NCI-H2081 treated with DMSO at 0.1 percent for 48 hours (cell line): ENCODE measurements at regions not wholly inside any gene's neighbourhood (a gene's known extent, or its start where the extent isn't known, plus 50 kb on each side); places are given as distances from the start of the nearest gene placed in this dataset.
"Not testable (repeated sequence)": the region's sequence is repeated elsewhere in the genome, so short reads cannot be mapped to it uniquely, and the experiment has no call there.

ENCODE experiments used
- DNase-seq: peaks from one replicate; lab custom pipeline; 2025; lab: John Stamatoyannopoulos, UW

DNA sequence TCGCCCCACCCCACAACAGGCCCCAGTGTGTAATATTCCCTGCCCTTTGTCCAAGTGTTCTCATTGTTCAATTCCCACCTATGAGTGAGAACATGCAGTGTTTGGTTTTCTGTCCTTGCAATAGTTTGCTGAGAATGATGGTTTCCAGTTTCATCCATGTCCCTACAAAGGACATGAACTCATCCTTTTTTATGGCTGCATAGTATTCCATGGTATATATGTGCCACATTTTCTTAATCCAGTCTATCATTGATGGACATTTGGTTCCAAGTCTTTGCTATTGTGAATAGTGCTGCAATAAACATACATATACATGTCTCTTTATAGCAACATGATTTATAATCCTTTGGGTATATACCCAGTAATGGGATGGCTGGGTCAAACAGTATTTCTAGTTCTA is 132.7 kb downstream of the SNX10 start:
- not testable (repeated sequence) for DNase-seq

DNA sequence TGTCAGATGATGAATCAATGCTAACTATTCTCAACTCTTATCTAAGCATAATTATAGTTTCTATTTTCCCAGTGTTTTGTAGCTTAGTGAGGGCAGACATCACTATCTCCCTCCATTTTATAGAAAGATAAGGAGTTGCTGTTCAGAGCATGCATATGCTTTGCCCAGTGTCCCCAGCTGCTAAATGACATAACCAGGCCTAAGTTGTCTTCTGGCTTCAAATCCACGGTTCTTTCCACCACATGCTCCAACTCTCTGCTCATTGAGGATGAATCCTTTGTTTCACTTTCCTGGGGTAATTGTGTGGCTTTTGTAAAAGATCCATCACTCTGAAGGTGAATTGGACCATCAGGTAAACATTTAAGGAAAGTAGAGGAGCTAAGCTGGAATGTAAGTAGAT is 134.0 kb downstream of the SNX10 start:
- no peak for DNase-seq

DNA sequence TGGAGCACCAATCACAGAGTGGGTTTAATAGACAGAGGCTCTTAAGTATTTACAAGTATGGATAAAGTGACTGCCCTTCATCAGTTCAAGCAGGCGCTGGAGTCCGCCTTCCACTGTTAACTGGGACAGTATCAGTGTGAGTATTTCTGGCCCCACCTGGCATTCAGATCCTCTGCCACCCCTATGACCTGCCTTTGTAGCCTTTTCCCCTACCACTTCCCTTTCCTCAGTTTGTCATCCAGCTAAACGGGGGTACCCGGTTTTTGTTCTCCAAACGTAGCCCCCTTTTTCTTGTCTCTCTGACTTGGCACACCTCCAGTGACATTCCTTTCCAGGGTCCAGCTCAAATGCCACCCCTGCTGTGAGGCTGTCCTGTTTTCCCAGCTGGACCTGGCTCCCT is 134.4 kb downstream of the SNX10 start:
- DNase-seq, result no peak

DNA sequence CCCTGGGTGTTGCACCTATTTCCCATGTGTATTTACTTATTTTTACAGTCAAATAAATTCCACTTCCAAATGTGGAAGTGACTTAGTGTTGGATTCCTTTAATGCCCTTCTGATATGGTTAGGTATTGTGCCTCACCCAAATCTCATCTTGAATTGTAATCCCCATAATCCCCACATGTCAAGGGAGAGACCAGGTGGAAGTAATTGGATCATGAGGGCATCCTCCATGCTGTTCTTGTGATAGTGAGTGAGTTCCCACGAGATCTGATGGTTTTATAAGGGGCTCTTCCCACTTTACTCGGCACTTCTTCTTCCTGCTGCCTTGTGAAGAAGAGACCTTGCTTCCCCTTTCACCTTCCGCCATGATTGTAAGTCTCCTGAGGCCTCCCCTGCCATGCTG is 136.9 kb downstream of the SNX10 start:
- DNase-seq, result no peak

DNA sequence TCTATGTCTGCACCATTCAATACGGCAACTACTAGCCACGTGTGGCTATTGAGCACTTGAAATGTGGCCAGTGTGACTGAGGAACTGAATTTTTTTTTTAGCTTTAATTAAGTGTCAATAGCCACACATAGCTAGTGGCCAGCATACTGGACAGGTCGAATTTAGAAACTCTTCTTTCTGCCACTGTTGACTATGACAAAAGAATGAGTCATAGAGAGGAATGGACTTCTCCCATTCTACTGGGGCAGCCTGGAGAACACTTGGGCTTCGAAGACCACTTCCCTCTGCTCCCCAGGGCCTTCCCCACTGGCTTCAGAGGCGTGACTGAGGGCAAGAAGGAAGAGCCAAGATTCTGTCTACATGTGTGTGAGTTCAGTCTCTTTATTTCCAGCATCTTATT is 137.5 kb downstream of the SNX10 start:
- DNase-seq, result no peak

DNA sequence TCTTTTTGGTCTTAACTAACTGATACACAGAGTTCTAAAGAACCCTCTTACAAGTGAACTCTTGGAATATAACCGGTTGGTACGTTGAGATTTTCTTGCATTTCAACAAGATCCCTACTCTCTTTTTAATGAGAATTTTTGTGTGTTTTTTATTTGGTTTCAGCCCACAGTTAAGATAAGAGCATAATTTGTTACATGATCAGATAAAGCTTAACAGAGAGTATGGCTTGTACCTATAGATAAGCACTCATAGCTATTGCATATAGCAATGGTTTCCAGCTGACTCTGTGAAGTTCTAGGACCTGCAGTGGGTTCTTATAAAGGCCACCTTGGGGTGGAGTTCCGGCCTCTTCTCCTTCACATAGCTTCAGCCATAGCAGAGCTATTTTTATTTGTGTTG is 143.3 kb downstream of the SNX10 start:
- DNase-seq, result no peak

DNA sequence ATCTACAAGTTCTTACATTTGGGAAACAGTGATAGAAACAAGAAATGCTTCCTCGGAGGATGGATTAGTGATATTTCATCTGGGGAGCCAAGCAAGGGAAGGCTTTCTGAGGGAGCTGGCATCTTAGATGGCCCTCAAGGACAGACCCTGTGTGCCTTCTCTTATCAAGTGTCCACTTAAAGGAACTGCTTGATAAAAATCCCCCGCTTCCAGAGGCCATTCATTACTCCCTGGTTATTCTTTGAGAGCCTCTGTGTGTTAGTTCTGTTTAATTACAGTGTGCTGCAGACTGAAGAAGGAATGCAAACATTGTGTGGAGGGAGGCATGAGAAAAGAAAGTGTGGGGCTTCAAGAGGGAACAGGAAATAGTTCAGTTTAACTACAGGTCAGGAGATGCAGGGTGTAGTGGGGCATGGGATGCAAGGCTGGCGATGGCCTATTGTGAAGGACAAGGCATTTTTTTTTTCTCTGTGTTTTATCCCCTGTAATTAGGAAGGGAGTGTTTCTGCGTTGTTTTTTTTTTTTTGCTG is 145.4 kb downstream of the SNX10 start:
- DNase-seq, result no peak

DNA sequence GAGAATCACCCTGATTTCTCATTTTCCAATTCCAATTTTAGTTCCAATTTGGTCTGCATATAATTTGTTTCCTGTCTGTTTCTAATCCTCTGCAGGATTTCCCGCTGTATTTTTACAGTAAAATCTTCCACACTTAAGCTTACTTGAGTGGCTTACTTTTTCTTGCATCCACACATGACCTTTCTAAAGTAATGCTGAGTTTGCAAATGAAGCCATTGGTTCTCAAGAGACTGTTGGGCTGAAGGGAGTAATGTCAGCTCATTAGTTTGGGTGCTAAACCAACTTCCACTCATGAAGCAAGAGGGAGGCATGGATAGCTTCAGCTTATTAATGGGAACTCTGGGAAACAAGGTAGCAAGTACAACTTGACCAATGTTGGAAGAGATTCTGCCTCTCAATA is 146.4 kb downstream of the SNX10 start:
- DNase-seq, result no peak

DNA sequence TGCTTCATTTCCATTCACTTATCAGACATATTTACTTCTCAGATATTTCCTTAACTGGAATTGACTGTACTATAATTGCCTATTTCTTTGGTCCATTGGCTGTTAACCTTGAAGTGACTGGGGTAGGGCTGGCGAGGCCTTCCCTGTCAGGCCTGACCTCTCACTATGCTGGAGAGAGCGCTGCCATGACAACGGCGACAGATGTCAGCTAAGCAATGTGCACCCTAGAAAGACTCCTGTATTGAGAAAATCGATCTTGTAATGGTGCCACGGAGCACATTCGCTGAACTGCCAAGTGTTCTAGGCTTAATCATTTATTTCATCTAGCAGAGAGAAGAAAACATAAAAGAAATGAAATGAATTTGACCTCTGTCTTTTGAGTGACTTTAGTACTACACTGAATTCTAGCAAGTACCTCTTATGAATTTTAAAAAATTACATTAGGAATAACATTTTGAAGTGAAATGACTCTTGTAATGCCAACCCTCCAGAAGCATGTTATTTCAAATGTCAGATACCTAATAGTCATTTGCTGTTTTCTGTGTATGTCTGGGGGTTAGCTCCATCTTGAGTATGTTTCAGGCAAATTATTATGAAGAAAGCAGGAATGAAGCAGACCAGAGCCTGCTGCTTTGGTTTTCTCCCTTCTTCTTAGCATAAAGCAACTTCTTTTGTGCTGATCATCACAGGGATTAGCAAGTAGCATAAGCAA is 148.0 kb downstream of the SNX10 start:
- no peak for DNase-seq

DNA sequence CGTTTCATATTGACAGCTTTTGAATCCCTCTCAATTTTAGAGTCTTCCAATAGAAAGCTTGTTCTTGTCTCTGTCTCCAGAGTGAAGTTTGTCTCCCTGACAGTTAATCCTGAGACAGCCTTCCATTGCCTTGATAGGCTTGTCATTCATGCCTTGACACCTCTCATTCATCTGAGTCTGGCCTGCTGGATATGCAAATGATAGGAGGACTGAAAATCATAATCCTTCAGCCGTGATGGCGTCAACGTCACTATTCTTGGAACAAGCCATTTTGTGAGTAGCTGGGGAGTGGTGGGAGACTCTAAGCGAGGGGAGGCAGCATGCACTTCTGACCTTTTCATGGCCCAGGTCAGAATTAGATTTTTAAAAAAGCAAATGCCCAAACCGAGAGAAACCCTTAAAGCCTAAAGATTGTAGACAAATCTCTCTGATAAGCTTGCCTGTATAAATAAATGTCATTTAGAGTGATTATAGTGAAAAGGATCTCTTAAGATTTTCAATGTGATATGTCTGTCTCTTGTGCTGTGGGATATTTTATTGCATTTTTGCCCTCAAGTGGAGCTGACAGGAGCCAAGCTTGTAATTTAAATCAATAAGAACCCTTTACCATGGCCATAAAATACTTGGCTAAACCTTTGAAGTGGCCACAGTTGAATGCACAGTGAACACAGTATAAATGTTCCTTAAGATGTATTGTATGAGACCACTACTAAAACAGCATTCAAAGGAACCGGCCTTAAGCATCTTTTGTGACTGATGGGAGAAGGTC is 148.8 kb downstream of the SNX10 start:
- DNase-seq, result no peak

DNA sequence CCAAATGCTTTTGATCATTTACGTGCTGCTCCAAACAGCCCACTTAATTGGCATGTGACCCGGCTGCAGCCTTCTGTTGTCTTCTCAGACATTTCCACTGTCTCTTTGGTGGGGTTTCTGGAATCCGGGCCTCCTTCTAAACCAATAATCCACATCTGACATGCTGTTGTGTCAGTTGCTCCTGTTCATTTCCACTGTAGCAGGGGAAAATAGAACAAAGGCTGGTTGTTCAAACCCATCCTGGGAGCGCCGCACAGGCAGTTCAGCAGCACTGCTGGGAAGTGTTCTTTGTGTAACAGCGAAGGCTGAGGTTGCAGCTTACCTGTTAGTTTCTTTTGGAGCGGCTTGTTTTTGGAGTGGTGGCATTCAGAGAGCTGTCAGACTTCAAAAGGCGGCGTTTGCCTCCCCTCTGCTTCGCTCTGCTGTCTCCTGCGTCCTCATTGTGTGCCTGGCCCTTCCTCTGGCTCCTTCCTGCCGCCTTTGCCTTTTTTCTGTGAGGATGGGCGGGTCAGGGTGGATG is 149.4 kb downstream of the SNX10 start:
- DNase-seq, result no peak

DNA sequence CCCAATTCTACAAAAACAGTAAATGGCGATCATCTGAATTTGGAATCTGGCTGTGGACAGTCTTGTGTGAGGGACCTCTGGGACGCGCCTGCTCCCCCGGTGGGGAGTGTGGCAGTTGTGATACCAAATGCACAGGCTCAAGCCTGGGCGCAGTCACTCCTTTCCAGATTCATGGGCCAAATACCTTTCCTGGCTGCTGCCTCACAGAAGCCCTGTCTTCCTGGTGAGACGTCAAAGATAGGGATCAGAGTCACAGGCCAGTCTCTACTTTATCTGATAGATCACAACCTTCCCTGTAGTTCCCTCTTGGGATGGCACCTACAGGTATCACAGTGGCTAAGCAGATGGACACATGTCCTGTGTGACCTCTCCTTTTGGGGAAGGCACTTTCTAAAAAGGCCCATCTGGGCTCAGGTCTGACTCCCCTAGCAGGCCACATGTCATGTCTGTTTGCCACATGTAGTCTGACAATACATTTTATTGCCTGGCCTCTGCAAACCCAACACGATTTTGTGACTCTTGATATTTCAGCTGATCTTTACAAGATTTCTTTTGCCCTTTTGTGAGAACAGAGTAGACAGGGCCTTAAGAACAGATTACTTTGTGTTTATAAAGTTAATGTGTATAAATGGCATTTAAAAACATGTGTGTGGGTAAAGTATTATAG is 150.1 kb downstream of the SNX10 start:
- no peak for DNase-seq

DNA sequence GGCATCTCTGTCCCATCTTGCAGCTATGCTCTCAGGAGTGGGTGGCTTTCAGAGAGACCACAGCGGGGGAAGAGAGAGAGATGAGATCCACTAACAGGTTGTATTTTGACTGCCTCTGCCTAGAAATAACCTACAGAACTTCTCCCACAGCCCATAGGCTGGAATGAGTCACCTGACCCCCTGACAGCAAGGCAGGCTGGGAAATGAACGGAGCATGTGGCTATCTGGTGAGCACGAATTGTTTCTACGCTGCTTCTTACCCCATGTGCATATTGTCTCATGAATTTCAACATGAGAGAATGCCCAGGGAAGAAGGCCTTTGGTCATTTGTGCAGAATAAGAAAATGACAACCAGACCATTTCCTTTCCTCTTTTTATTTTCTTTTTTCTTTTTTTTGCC is 151.3 kb downstream of the SNX10 start:
- DNase-seq, result no peak

DNA sequence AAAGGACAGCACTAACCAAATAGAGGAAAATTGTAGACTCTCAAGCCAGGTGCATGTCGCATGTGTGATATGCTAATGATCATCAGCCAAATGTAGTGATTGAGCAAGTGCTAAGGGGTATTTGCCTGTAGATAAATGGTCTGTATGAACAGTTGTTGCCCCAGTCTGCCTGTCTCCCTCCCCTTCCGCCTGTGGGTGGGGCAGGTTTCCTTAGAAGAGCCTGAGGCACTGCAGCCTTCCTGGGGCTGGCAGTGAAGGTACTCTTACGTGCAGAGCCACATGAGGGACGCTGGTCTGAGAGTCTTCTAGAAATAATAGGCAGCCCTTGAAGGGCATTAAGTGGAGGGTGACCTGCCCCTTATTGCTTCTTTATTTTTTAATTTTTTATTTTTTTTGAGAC is 152.1 kb downstream of the SNX10 start:
- DNase-seq, result no peak

DNA sequence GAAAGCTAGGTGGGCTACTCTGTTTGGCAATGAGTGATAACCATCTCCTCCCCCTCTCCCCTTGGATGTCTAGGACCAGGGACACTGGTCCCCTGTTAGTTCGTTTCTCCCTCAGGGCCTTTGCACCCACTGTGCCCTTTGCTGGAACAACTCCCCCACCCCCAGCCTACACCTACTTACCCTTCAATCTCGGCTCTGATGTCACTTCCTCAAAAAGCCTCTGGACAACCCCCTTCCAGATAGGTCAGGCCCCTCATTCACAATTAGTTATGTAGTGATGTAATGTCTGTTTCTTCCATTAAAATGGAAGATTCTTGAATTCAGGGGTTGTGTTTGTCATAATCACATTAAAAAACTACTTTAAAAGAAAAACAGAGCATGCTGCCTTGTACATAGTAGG is 152.9 kb downstream of the SNX10 start:
- no peak for DNase-seq

DNA sequence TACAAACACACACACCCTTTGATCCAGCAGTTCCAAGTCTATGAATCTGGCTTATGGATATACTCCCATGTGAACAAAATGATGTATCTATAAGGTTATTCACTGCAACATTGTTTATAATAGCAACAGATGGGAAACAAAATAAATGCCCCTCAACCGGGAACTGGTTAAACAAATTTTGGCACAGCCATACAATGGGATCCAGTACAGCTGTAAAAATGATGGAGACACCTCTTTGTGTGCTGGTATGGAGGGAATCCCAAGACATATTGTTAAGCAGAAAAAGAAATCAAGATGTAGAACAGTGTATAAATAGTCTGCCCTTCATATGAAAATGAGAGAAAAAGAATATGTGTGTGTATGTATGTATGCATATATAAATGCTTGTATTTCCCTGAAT is 155.5 kb downstream of the SNX10 start:
- no peak for DNase-seq

DNA sequence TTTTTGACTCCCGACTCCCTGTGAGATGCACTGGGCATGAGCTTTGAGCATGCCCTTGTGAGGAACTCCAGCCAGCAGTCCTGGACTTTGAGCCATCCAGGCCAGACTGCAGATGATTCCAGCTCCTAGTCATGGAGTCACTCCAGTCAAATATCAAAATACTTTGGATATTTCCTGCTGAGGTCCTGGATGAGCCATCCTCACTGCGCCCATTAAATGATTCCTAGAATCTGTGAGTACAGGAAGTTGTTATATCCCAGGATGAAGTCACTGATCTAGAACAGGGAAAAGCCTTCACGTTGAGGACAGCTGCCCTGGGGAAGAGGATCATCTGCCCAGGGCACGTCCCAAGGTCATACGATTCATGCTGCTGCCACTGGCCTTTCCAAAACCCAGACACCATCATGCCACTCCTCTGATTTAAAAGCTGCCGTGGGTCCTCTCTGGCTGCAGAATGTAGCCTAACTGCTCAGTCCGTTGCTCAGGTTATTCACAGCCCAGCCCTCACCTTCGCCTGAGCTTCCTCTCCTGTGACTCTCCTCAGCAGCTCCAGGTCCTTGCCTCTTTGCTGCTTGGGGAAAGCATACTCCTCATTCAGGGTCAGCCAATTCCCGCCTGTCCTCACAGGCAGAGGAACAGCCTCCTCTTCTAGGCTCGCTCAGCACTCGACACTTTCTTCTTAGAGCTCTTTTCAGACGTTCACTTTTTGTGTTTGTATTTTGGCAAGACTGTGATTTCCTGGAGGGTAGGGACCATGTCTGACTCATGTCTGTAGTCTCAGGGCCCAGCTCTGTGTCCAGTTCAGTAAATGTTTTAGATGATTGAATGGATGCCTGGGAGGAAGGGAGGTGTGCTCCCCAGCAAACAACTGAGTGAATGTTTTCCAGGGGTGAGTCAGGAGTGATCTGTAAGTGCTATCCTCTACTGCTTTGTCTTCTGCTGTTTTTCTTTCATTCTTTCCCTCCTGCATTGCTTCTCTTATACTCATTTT is 157.8 kb downstream of the SNX10 start:
- DNase-seq, result no peak

DNA sequence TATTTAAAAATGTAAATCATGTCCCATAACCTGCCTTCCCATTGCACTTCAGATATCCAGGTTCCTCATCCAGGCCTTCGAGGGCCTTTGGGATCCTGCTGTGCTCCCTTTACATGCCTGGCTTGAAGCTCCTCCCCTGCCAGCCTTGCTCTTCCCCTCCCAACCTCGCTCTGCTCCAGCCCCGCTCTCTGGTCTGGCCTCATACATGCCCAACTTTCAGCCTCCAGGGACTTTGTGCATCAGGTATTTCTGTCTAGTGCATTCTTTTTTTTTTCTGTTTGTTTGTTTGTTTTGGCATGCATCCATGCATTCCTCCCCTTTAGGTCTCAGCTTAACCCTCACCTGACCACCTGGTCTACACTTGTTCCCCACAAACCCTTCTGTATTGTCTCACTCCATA is 160.3 kb downstream of the SNX10 start:
- no peak for DNase-seq

DNA sequence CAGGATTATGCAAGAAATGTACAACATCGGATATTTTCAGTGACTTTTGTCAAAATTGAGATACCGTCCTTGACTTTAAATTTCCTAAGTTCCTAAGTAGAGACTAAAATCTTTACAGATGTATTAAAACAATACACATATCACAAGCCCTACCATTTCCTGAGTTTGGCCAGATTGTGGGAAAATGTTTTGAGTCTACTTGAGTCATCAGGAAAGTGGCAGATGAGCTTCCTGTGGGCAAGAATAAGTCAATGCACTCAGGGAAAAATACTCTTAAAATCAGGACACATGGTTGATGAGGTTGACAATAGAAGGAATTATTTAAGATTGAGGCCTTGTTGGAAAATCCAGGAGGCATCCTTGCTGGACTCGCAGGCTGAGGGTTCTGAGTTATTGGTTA is 162.5 kb downstream of the SNX10 start:
- no peak for DNase-seq

DNA sequence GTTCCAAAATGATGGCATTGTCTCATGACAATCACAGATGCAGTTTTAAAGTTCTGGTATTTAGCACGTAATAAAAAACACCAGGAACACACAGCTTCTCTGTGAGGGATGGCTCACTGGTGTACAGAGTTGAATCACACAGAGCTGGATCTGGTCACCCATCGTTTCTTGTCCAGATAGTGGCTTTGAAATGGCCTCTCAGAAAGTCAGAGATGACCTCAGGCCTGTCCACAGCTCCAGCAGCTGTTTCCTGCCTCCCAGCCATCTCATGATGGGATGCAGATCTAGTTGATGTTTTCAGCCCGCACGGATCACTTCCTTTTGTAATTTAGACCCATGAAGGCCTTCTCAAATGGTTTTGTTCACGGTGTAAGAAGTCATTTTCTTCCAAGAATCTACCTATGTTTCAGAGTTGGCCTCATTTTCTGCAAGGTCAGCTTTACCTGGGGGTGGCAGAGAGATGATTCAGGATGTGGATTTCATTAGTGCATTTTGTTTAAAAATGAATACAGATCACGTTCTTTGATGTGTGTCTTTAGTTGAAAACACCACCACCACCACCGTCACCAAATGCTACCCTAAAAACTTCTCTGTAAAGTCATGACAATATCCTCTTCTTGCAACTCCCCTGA is 166.2 kb downstream of the SNX10 start:
- no peak for DNase-seq
